ENCODE measurements at regions not wholly inside any gene's neighbourhood (a gene's known extent, or its start where the extent isn't known, plus 50 kb on each side); places are given as distances from the start of the nearest gene placed in this dataset.
A peak's percentile ranks its signal among the peaks of the same experiment; 100 is the strongest.
"Not testable (repeated sequence)": the region's sequence is repeated elsewhere in the genome, so short reads cannot be mapped to it uniquely, and the experiment has no call there.

DNA sequence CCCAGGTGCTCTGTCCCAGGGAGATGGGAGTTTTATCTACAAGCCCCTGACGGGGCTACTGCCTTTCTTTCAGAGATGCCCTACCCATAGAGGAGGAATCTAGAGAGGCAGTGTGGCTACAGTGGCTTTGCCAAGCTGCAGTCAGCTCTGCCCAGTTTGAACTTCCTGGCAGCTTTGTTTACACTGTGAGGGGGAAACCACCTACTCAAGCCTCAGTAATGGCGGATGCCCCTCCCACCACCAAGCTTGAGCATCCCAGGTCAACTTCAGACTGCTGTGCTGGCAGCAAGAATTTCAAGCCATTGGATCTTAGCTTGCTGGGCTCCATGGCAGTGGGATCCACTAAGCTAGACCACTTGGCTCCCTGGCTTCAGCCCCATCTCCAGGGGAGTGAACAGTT is 53.1 kb upstream of the TMEM252 start:
- not testable (repeated sequence) for DNase-seq

GRCh38 chr9:68595868-68596267 is 55.2 kb upstream of the TMEM252 start:
- no peak for DNase-seq

- DNase-seq = no peak
Observed at GRCh38 chr9:68597362-68597997, 56.8 kb upstream of the TMEM252 start.

- DNase-seq = no peak
Observed at GRCh38 chr9:68599826-68600225, 59.1 kb upstream of the TMEM252 start.

GRCh38 chr9:68601081-68601480 is 60.4 kb upstream of the TMEM252 start:
- no peak for DNase-seq

DNA sequence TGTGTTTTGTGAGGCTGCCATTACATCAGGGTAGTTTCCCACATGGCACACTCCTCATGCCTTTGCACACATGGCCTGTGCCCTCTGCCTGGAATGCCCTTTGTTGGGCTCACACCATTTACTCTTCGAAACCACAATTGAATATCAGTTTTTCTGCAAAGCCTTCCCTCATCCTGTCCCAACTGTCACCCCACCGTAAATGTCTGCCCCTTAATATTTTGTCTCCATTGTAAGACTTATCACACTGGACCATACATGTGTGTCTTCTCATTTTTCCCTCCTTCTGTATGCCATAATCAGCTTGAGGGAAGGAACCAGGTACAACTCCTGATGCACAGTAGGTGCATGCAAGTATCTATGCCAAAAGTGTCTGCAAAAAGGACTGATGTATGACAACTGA is 62.7 kb upstream of the TMEM252 start:
- no peak for DNase-seq

- no peak for DNase-seq
Observed at GRCh38 chr9:68608763-68609162, 68.1 kb upstream of the TMEM252 start.

DNA sequence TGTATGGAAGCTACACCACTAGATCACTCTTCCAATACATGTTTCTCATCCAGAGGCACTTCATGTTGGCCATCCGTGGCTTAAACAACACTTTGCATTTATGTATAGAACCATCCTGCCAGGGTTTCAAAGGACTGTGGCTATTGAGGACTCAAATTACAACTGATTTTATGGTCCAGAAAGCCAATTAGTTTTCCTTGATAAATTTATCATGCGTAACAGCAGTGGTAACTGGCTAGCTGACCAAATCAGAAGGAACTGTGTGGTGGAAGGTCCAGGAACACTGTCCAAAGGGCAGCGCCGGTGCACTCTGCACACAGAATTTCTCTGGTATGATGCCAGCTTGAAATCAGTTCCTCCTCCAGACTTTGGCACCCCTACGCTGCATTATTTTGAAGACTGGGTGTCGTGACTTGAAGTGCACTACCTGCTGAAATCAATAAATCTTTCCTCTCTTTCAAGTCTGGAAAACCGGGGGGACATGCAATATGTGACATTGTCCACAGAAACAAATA is 69.3 kb upstream of the TMEM252 start:
- no peak for DNase-seq

DNA sequence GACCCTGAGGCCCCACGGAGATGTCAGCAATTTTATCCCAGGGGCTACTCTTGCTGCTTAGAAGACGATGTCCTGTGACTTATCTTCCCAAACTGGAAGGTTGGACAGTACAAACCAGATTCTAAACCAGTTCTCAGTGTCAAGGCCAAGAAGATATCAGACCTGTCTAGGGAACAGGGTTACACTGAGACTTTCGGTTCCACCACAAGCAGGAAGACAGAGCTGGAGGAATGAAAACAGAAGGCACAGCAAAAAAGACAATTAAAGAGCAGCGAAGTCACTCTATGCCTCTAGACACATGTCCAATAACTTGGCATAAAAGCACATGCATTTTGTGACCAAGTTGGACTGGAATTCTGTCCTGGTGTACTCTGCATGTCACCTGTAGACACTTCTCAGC is 73.4 kb upstream of the TMEM252 start:
- no peak for DNase-seq

DNA sequence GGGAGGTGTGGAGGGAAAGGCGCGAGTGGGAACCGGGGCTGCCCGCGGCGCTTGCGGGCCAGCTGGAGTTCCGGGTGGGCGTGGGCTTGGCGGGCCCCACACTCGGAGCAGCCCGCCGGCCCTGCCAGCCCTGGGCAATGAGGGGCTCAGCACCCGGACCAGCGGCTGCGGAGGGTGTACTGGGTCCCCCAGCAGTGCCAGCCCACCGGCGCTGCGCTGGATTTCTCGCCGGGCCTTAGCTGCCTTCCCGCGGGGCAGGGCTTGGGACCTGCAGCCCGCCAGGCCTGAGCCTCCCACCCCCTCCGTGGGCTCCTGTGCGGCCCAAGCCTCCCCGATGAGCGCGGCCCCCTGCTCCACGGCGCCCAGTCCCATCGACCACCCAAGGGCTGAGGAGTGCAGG is 76.3 kb upstream of the TMEM252 start:
- not testable (repeated sequence) for DNase-seq

DNA sequence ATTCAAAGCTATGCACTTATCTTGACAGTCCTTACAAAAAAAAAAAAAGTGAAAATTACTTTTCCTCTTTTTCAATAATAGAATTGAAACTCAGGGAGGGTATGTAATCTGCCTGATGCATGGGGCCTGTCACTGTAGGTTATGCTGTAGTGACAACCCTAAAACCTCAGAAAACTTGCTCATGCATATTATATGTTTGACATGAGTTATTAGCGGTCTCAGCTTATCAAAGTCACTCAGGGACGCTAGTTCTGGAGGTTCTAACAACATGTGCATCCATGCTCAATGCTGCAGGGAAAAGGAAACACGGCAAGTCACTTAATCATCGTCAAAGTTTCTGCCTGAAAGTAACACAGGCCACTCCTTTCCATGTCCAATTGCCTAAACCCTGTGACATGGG is 78.4 kb upstream of the TMEM252 start:
- DNase-seq = no peak

DNA sequence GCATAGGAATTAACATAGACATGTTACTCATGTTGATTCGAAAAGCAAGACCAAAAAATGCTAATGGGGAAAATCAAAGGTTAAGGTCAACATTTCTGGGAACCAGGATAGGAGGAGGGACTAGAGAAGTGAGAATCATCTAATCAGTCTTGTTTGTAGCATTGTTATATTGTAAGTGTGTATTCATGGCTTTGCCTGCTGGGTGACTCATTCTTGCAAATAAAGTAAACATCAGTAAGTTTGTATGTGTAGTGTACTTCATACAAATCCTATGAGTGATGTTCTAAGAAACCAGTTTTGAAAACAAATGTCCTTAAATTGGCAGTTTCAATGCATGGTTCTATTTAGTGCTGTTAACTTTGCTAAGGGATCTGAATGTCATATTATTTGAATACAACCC is 79.0 kb upstream of the TMEM252 start:
- DNase-seq = no peak

DNA sequence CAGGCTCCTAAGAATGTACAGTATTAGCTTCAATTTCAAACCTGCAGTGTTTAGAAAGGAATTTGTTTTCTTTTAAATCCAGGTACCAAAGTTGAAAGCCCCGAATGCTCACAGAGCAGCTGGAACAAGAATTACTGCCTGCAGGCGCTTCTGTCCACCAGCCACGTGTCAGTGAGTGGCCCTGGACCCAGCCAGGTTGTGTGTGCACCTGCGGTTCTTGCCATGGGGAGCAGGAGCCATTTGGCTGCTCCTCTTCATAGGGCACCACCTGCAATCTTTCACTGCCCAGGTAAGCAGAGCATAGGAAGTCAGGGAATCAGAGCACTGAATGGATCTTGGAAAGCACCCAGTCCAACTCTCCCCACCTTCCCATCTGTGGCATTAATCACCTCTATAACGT is 79.5 kb upstream of the PIP5K1B start:
- DNase-seq = no peak

GRCh38 chr9:68626526-68626925 is 78.5 kb upstream of the PIP5K1B start:
- DNase-seq = no peak

DNA sequence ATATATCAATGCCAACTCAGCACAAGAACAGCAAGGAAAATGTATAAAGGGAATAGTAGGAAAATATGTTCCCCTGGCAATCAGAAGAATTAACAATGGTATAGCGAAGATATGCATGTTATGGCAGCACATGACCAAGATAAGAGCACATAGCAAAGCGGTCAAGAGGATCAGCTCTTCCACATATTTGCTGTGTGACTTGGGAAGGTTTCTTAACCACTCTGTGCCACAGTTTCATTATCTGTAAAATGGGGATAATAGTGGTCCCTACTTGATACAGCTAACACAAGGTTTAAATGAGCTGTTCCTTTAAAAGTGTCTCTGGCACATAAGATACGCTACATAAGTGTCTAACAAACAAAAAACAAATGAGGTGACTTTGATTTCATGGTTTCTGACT is 77.9 kb upstream of the PIP5K1B start:
- DNase-seq = no peak

- no peak for DNase-seq
Observed at GRCh38 chr9:68627594-68627993, 77.4 kb upstream of the PIP5K1B start.

DNA sequence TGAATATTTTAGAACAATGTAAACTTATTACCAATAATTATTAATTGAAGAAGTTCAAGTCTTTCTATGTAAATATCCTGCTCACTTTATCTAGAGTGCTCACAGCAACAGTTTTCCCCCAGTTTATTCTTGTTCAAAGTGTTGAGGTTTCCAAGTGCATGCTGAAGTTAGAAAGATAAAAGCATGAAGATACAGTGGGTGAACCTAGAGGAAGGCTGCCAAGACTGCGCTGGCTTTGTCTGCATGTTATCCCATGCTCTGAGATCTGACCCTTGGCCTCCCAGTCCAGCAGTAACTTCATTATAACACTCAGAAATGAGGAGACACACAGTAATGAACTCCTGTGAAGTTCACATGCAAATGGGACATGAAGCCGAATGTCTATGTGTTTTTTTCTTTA is 76.0 kb upstream of the PIP5K1B start:
- DNase-seq = no peak

- DNase-seq = no peak
Observed at GRCh38 chr9:68631811-68632210, 73.2 kb upstream of the PIP5K1B start.

DNA sequence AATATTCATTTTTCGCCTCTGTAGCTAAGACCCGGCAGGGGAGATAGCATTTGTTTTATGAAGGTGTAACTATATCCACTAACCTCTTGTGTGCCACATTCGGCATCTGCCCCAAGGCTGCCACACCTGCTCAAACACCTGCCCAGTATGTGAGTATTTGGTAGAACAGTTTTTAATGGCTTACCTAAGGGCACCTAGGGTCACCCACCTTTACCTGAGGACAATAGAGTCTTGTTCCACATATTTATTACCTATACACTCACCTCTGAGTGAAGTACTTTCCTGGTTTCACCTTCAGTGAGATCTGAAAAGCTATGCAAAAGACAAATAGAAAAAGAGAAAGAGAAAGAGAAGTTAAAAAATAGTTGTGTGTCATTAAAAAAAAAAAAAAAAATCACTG is 68.0 kb upstream of the PIP5K1B start:
- DNase-seq = peak; percentile 47

- not testable (repeated sequence) for DNase-seq
Observed at GRCh38 chr9:68639261-68639660, 65.8 kb upstream of the PIP5K1B start.

GRCh38 chr9:68640421-68641089 is 64.5 kb upstream of the PIP5K1B start:
- no peak for DNase-seq

DNA sequence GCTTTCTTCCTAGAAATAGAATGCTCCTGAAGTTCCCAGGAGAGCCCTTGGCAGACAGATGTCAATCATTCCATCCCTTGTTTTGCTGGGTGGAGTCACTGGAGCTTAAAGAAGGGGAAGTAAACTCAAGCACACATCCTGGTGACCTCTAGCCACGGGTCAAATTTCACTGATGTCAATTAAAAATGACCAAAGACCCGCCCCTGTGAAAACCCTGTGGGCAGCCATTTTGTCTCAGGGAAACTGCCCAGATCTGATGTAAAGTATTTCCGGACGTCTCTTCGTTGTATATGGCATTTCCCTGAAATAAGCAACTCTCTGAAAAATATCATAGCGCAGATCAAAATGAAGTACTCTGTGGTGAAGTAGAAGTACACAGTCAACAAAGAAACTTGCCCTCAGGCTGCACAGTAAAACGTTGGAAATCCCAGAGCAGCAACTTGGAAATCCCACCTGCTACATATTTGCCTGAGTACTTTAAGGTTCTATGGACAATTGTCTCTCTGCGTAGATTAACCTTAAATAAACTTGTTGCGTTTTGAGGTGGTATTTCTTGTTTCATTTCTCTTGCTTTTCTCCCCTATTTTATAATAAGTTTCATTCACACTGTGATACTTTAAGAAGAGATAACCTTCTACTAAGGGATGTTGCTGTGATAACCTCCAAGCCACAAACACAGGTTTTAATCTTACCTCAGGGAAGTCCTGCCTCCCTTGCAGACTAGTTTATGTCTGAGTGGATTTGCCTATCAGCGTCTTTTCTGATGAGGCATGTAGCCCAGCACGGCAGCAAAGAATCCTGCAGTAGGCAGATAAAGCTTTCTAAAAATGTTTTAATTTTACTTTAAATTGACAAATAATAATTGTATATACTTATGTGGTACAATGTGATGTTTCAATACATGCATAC is 60.9 kb upstream of the PIP5K1B start:
- no peak for DNase-seq

GRCh38 chr9:68644831-68645230 is 60.2 kb upstream of the PIP5K1B start:
- no peak for DNase-seq

GRCh38 chr9:68648164-68648563 is 56.9 kb upstream of the PIP5K1B start:
- no peak for DNase-seq
